ENCODE measurements at regions not wholly inside any gene's neighbourhood (a gene's known extent, or its start where the extent isn't known, plus 50 kb on each side); places are given as distances from the start of the nearest gene placed in this dataset.

- DNase-seq: no peak
These were observed 61.1 kb upstream of the TMEM196 start for GRCh38 chr7:19834566-19834965.

- no peak for DNase-seq
These were observed 57.2 kb upstream of the TMEM196 start for GRCh38 chr7:19830604-19831003.

All from RPMI8226 (cell line).